Testis (tissue), 2 donors: ENCODE measurements at regions not wholly inside any gene's neighbourhood (a gene's known extent, or its start where the extent isn't known, plus 50 kb on each side); places are given as distances from the start of the nearest gene placed in this dataset.

ENCODE experiments used
- POLR2A ChIP-seq: fragments of 450-650 bp; IDR thresholded peaks from one replicate; pipeline ENCODE4 v1.6.1; 2017; ENCODE audit warnings: antibody characterized with exemption, mild to moderate bottlenecking, moderate library complexity
- TF ChIP-seq, protein P1 (sequence below), 3 experiments: fragments of 450-650 bp in 2 of 3; fragments of 200-600 bp in 1 of 3; sonication (generic) in 1 of 3; IDR thresholded peaks; one replicate each; pipeline ENCODE4 v1.5.1; 2016 to 2019; ENCODE audit warnings: antibody characterized with exemption in 3 of 3, mild to moderate bottlenecking in 2 of 3, moderate library complexity in 1 of 3

DNA sequence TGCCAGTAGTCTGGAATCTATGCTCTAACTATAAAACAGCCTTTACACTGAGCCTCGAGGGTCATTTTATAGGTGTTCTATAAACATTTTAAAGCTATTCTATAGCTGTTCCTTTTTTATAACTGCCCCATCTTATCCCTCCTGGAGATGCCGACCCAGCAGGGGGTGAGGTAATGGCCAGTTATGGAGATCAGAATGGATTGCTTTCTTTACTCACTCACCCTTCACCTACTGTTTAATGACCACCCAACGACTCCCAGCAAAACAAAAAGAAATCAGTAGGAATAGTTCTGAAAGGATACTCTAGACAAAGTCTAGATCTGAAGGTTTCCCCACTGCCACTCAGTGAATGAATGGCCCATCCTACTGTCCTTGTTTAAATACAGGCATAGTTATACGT, 1113.1 kb downstream of the FAT4 start:
- TF ChIP-seq, protein P1, sequence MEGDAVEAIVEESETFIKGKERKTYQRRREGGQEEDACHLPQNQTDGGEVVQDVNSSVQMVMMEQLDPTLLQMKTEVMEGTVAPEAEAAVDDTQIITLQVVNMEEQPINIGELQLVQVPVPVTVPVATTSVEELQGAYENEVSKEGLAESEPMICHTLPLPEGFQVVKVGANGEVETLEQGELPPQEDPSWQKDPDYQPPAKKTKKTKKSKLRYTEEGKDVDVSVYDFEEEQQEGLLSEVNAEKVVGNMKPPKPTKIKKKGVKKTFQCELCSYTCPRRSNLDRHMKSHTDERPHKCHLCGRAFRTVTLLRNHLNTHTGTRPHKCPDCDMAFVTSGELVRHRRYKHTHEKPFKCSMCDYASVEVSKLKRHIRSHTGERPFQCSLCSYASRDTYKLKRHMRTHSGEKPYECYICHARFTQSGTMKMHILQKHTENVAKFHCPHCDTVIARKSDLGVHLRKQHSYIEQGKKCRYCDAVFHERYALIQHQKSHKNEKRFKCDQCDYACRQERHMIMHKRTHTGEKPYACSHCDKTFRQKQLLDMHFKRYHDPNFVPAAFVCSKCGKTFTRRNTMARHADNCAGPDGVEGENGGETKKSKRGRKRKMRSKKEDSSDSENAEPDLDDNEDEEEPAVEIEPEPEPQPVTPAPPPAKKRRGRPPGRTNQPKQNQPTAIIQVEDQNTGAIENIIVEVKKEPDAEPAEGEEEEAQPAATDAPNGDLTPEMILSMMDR (IDR thresholded peaks at IDR 0.05), result no peak
- TF ChIP-seq POLR2A, result no peak
